ENCODE measurements at regions not wholly inside any gene's neighbourhood (a gene's known extent, or its start where the extent isn't known, plus 50 kb on each side); places are given as distances from the start of the nearest gene placed in this dataset.

- intact Hi-C loops (cut with DNase I; ENCODE audit: low total_unique reads) = no loop called here
- H3K4me1 ChIP-seq = no peaks in the 10 kb centered on the region
- H3K27ac ChIP-seq = no peak overlapping the region
- H3K36me3 ChIP-seq = no peaks in the 10 kb centered on the region
- no peaks in the 10 kb centered on the region for H3K27me3 ChIP-seq
- TF ChIP-seq POLR2AphosphoS5 (IDR thresholded peaks at IDR 0.05) (no peak), POLR2A (IDR thresholded peaks at IDR 0.05) (no peak), CTCF (IDR thresholded peaks at IDR 0.05) (no peak)
- no peaks in the 10 kb centered on the region for H3K9me3 ChIP-seq
- H3K4me3 ChIP-seq = no peak overlapping the region
- DNase-seq (ENCODE audit: low spot score in 2 of 2) = no peak
Measured at GRCh38 chr4:24453951-24454350, 130.4 kb downstream of the DHX15 start.

GRCh38 chr4:24451870-24452269 is 132.5 kb downstream of the DHX15 start:
- Histone ChIP-seq H3K36me3 (no peaks in the 10 kb centered on the region), H3K4me1 (no peaks in the 10 kb centered on the region), H3K27me3 (no peaks in the 10 kb centered on the region), H3K4me3 (no peak overlapping the region), H3K9me3 (no peaks in the 10 kb centered on the region), H3K27ac (no peak overlapping the region)
- no peak for DNase-seq (ENCODE audit: low spot score in 2 of 2)
- intact Hi-C loops (cut with DNase I; ENCODE audit: low total_unique reads) = no loop called here
- TF ChIP-seq POLR2AphosphoS5 (IDR thresholded peaks at IDR 0.05) (no peak), CTCF (IDR thresholded peaks at IDR 0.05) (no peak), POLR2A (IDR thresholded peaks at IDR 0.05) (no peak)

- Histone ChIP-seq H3K4me1 (no peaks in the 10 kb centered on the region), H3K27ac (no peak overlapping the region), H3K4me3 (no peak overlapping the region), H3K9me3 (no peaks in the 10 kb centered on the region), H3K27me3 (no peaks in the 10 kb centered on the region), H3K36me3 (no peaks in the 10 kb centered on the region)
- intact Hi-C loops (cut with DNase I; ENCODE audit: low total_unique reads) = no loop called here
- TF ChIP-seq POLR2A (IDR thresholded peaks at IDR 0.05) = no peak
- no peak for TF ChIP-seq CTCF (IDR thresholded peaks at IDR 0.05)
- TF ChIP-seq POLR2AphosphoS5 (IDR thresholded peaks at IDR 0.05) = no peak
- DNase-seq (ENCODE audit: low spot score in 2 of 2) = no peak
Measured at GRCh38 chr4:24443200-24443599, 141.2 kb downstream of the DHX15 start.

- DNase-seq (ENCODE audit: low spot score in 2 of 2) = no peak
- H3K9me3 ChIP-seq = no peaks in the 10 kb centered on the region
- no peaks in the 10 kb centered on the region for H3K27me3 ChIP-seq
- no peak overlapping the region for H3K4me3 ChIP-seq
- intact Hi-C loops (cut with DNase I; ENCODE audit: low total_unique reads) = no loop called here
- H3K4me1 ChIP-seq = no peaks in the 10 kb centered on the region
- no peaks in the 10 kb centered on the region for H3K36me3 ChIP-seq
- H3K27ac ChIP-seq = no peak overlapping the region
- no peak for TF ChIP-seq POLR2A (IDR thresholded peaks at IDR 0.05)
- no peak for TF ChIP-seq POLR2AphosphoS5 (IDR thresholded peaks at IDR 0.05)
- TF ChIP-seq CTCF (IDR thresholded peaks at IDR 0.05) = no peak
Measured at GRCh38 chr4:24440765-24441164, 143.6 kb downstream of the DHX15 start.

- TF ChIP-seq POLR2AphosphoS5 (IDR thresholded peaks at IDR 0.05) = no peak
- TF ChIP-seq CTCF (IDR thresholded peaks at IDR 0.05) = no peak
- no peak for TF ChIP-seq POLR2A (IDR thresholded peaks at IDR 0.05)
- DNase-seq (ENCODE audit: low spot score in 2 of 2) = no peak
- H3K4me1 ChIP-seq = no peaks in the 10 kb centered on the region
- no peak overlapping the region for H3K27ac ChIP-seq
- H3K27me3 ChIP-seq = no peaks in the 10 kb centered on the region
- no peak overlapping the region for H3K4me3 ChIP-seq
- no peaks in the 10 kb centered on the region for H3K36me3 ChIP-seq
- intact Hi-C loops (cut with DNase I; ENCODE audit: low total_unique reads) = no loop called here
- no peaks in the 10 kb centered on the region for H3K9me3 ChIP-seq
Measured at GRCh38 chr4:24434241-24434640, 150.1 kb downstream of the DHX15 start.
